Kidney (tissue), 13 donors: ENCODE measurements at regions not wholly inside any gene's neighbourhood (a gene's known extent, or its start where the extent isn't known, plus 50 kb on each side); places are given as distances from the start of the nearest gene placed in this dataset.

Source experiments
- DNase-seq, 5 donors: peaks; one replicate each; pipeline ENCODE4 v3.0.0-alpha.2; 2013 to 2020
- FAIRE-seq: peaks from 2 replicates; lab custom pipeline; 2012; peaks lifted over from hg19 to GRCh38; lab: Jason Lieb, UNC
- H3K27ac ChIP-seq, 2 donors: one replicate each; pipeline ENCODE4 v1.7.0; 2013; ENCODE audit warnings: low read depth in 2 of 2, low read length in 2 of 2, inconsistent platforms in 1 of 2
- H3K27me3 ChIP-seq: one replicate; pipeline ENCODE4 v1.7.1; 2013; ENCODE audit warnings: low read length, inconsistent platforms; ENCODE audit not compliant: control insufficient read depth, insufficient read depth
- H3K36me3 ChIP-seq, 3 donors: one replicate each; pipeline versions ENCODE4 v1.7.0 to v1.7.1; 2013; ENCODE audit warnings: low read length in 3 of 3, control low read depth in 1 of 3, inconsistent platforms in 1 of 3; ENCODE audit not compliant: insufficient read depth in 3 of 3, control insufficient read depth in 2 of 3
- H3K4me1 ChIP-seq, 3 donors: one replicate each; pipeline versions ENCODE4 v1.7.0 to v1.7.1; 2013; ENCODE audit warnings: low read length in 3 of 3, inconsistent platforms in 1 of 3, low read depth in 1 of 3; ENCODE audit not compliant: control insufficient read depth in 2 of 3, insufficient read depth in 2 of 3
- H3K4me3 ChIP-seq, 3 donors: one replicate each; pipeline versions ENCODE4 v1.7.0 to v1.8.1; 2013; ENCODE audit warnings: low read length in 3 of 3, control low read depth in 1 of 3, inconsistent platforms in 1 of 3
- H3K9ac ChIP-seq, 3 donors: one replicate each; pipeline versions ENCODE4 v1.7.0 to v1.7.1; 2013; ENCODE audit warnings: low read length in 3 of 3, control low read depth in 1 of 3, inconsistent platforms in 1 of 3
- H3K9me3 ChIP-seq, 3 donors: one replicate each; pipeline versions ENCODE4 v1.7.0 to v1.7.1; 2013; ENCODE audit warnings: low read length in 3 of 3, control low read depth in 1 of 3, inconsistent platforms in 1 of 3; ENCODE audit not compliant: control insufficient read depth in 2 of 3, insufficient read depth in 1 of 3
- CTCF ChIP-seq: IDR thresholded peaks from 3 replicates; pipeline ENCODE4 v1.5.1; 2012; ENCODE audit warnings: mild to moderate bottlenecking, moderate library complexity, borderline replicate concordance; ENCODE audit not compliant: insufficient read depth; ENCODE audit errors: extremely low read depth
- intact Hi-C: fragments of 100-400 bp; cut with DNase I; formaldehyde crosslinking; loops from one replicate; pipeline ENCODE4 v1.11.1; 2022
- donor health status: control.
- donor health status: control.
- donor health status: control.
- donor health status: control.
- donor health status: control.
- donor health status: DM: yes; HTN: yes; CAD: no.
- donor health status: Normal renal cell carcinoma (clear cell type).

GRCh38 chr4:166502660-166503059 is 629.6 kb downstream of the TLL1 start:
- no peak overlapping the region for H3K4me3 ChIP-seq
- no peaks in the 10 kb centered on the region for H3K36me3 ChIP-seq
- no peak for TF ChIP-seq CTCF
- no peak overlapping the region for H3K9ac ChIP-seq
- H3K4me1 ChIP-seq: no peaks in the 10 kb centered on the region
- FAIRE-seq: no peak
- H3K27ac ChIP-seq: no peak overlapping the region
- no peaks in the 10 kb centered on the region for H3K27me3 ChIP-seq
- H3K9me3 ChIP-seq: no peaks in the 10 kb centered on the region
- intact Hi-C loops: no loop called here
- DNase-seq: no peak

DNA sequence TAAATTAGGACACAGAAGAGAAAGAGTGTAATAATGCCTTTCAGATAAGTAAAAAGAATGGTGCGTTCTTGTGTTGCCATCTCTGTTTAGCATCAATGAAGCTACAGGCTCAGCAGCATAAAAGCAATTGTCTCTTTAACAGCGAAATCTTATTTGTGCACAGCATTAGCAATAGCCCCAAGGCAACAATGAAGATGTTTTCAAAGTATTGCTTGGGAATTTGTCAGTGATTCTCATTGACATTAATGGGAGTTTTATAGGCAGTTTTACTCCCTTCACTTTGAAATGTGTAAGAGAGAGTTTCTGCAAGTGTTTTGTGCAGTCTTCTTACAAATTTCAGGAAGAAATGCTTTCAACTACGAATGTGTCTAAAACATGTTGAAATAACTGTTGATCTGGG is 633.0 kb downstream of the TLL1 start:
- no peak overlapping the region for H3K9ac ChIP-seq
- H3K4me3 ChIP-seq: no peak overlapping the region
- no peaks in the 10 kb centered on the region for H3K36me3 ChIP-seq
- DNase-seq (no peak), FAIRE-seq (no peak)
- no peaks in the 10 kb centered on the region for H3K27me3 ChIP-seq
- TF ChIP-seq CTCF: no peak
- no peaks in the 10 kb centered on the region for H3K9me3 ChIP-seq
- intact Hi-C loops: no loop called here
- H3K4me1 ChIP-seq: no peaks in the 10 kb centered on the region
- no peak overlapping the region for H3K27ac ChIP-seq

DNA sequence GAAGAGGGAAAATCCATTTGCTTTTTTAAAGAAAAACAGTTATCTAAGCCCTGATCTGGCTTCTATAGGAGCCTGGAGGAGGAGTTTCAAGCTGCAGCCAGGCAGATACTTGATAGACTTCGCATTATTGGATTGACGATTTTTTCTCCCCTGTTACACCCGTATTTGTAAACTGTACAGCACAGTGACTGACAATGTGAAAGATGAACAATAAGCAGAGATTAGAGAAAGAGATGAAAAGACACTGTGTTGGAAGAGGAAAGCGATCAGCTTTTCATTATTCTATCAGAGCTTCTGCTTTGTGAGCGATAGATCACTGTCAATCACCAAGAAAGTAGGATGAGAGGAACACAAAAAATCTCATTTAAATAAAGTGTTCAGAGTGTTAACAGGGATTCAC is 639.2 kb downstream of the TLL1 start:
- FAIRE-seq (no peak), DNase-seq (no peak)
- no peaks in the 10 kb centered on the region for H3K9me3 ChIP-seq
- H3K4me1 ChIP-seq: no peaks in the 10 kb centered on the region
- intact Hi-C loops: no loop called here
- no peaks in the 10 kb centered on the region for H3K36me3 ChIP-seq
- H3K27me3 ChIP-seq: no peaks in the 10 kb centered on the region
- TF ChIP-seq CTCF: no peak
- no peak overlapping the region for H3K27ac ChIP-seq
- no peak overlapping the region for H3K4me3 ChIP-seq
- no peak overlapping the region for H3K9ac ChIP-seq

- Histone ChIP-seq H3K27ac (no peak overlapping the region), H3K4me1 (no peaks in the 10 kb centered on the region), H3K9ac (no peak overlapping the region), H3K9me3 (no peaks in the 10 kb centered on the region), H3K36me3 (no peaks in the 10 kb centered on the region), H3K4me3 (no peak overlapping the region), H3K27me3 (no peaks in the 10 kb centered on the region)
- intact Hi-C loops: no loop called here
- no peak for DNase-seq
- FAIRE-seq: no peak
- no peak for TF ChIP-seq CTCF
These were observed 645.3 kb downstream of the TLL1 start for GRCh38 chr4:166518315-166518714.
